A172 (cell line): ENCODE measurements at regions not wholly inside any gene's neighbourhood (a gene's known extent, or its start where the extent isn't known, plus 50 kb on each side); places are given as distances from the start of the nearest gene placed in this dataset.
A peak's percentile ranks its signal among the peaks of the same experiment; 100 is the strongest.

Source experiments
- DNase-seq: peaks from one replicate; pipeline ENCODE4 v3.0.0-alpha.2; 2015; ENCODE audit warnings: low spot score

GRCh38 chr5:120007598-120007997 is 378.2 kb downstream of the FAM170A start:
- no peak for DNase-seq

GRCh38 chr5:120012431-120012830 is 383.1 kb downstream of the FAM170A start:
- no peak for DNase-seq

- no peak for DNase-seq
These were observed 385.2 kb downstream of the FAM170A start for GRCh38 chr5:120014535-120014934.

GRCh38 chr5:120016717-120017382 is 387.5 kb downstream of the FAM170A start:
- DNase-seq, result no peak

GRCh38 chr5:120017513-120017912 is 388.2 kb downstream of the FAM170A start:
- peak; percentile 46 for DNase-seq

- no peak for DNase-seq
These were observed 405.8 kb downstream of the FAM170A start for GRCh38 chr5:120035181-120035580.

GRCh38 chr5:120035815-120036577 is 406.6 kb downstream of the FAM170A start:
- DNase-seq, result no peak

- no peak for DNase-seq
These were observed 408.1 kb downstream of the FAM170A start for GRCh38 chr5:120037451-120037850.

GRCh38 chr5:120039111-120039510 is 409.8 kb downstream of the FAM170A start:
- no peak for DNase-seq

- no peak for DNase-seq
These were observed 414.1 kb downstream of the FAM170A start for GRCh38 chr5:120043431-120043830.

GRCh38 chr5:120052916-120053828 is 410.9 kb upstream of the PRR16 start:
- DNase-seq, result no peak

GRCh38 chr5:120053841-120054240 is 410.3 kb upstream of the PRR16 start:
- no peak for DNase-seq

- DNase-seq, result peak; percentile 43
These were observed 408.2 kb upstream of the PRR16 start for GRCh38 chr5:120055858-120056257.

GRCh38 chr5:120062515-120062917 is 401.6 kb upstream of the PRR16 start:
- DNase-seq, result peak; percentile 54

- DNase-seq, result no peak
These were observed 391.9 kb upstream of the PRR16 start for GRCh38 chr5:120072068-120072761.

- no peak for DNase-seq
These were observed 390.4 kb upstream of the PRR16 start for GRCh38 chr5:120073722-120074121.

GRCh38 chr5:120080781-120081180 is 383.3 kb upstream of the PRR16 start:
- DNase-seq, result no peak

GRCh38 chr5:120082316-120083068 is 381.6 kb upstream of the PRR16 start:
- DNase-seq, result no peak

GRCh38 chr5:120083851-120084542 is 380.1 kb upstream of the PRR16 start:
- DNase-seq, result no peak

- DNase-seq, result no peak
These were observed 379.6 kb upstream of the PRR16 start for GRCh38 chr5:120084543-120084870.

GRCh38 chr5:120086081-120086480 is 378.0 kb upstream of the PRR16 start:
- no peak for DNase-seq
